Testis (tissue), 2 donors: ENCODE measurements at regions not wholly inside any gene's neighbourhood (a gene's known extent, or its start where the extent isn't known, plus 50 kb on each side); places are given as distances from the start of the nearest gene placed in this dataset.

Experiments used
- DNase-seq: peaks from one replicate; pipeline ENCODE4 v3.0.0-alpha.2; 2019
- H3K27ac ChIP-seq, 2 donors: fragments of 200-600 bp; sonication (generic); one replicate each; pipeline ENCODE4 v1.5.1; 2019
- H3K27me3 ChIP-seq: fragments of 200-600 bp; sonication (generic); one replicate; pipeline ENCODE4 v1.5.1; 2019
- H3K36me3 ChIP-seq: fragments of 200-600 bp; sonication (generic); one replicate; pipeline ENCODE4 v1.5.1; 2017; ENCODE audit warnings: low read depth; ENCODE audit errors: missing control alignments
- H3K4me1 ChIP-seq: fragments of 200-600 bp; sonication (generic); one replicate; pipeline ENCODE4 v1.5.1; 2019
- H3K4me3 ChIP-seq, 2 donors: fragments of 200-600 bp; sonication (generic); one replicate each; pipeline ENCODE4 v1.5.1; 2017 to 2019
- H3K9me3 ChIP-seq: fragments of 200-600 bp; sonication (generic); one replicate; pipeline ENCODE4 v1.5.1; 2017
- POLR2A ChIP-seq: fragments of 450-650 bp; IDR thresholded peaks from one replicate; pipeline ENCODE4 v1.6.1; 2017; ENCODE audit warnings: antibody characterized with exemption, mild to moderate bottlenecking, moderate library complexity
- WGBS, 2 donors: methylation state at CpG; one replicate each; pipeline ENCODE4 v1.1.5; 2018; 5-methylcytosine and 5-hydroxymethylcytosine counted together
- intact Hi-C: fragments of 100-400 bp; cut with DNase I; formaldehyde crosslinking; loops from one replicate; pipeline ENCODE4 v1.15.1; 2023; ENCODE audit warnings: low total_unique reads
- TF ChIP-seq, protein P1 (sequence below), 3 experiments: fragments of 450-650 bp in 2 of 3; fragments of 200-600 bp in 1 of 3; sonication (generic) in 1 of 3; IDR thresholded peaks; one replicate each; pipeline ENCODE4 v1.5.1; 2016 to 2019; ENCODE audit warnings: antibody characterized with exemption in 3 of 3, mild to moderate bottlenecking in 2 of 3, moderate library complexity in 1 of 3

DNA sequence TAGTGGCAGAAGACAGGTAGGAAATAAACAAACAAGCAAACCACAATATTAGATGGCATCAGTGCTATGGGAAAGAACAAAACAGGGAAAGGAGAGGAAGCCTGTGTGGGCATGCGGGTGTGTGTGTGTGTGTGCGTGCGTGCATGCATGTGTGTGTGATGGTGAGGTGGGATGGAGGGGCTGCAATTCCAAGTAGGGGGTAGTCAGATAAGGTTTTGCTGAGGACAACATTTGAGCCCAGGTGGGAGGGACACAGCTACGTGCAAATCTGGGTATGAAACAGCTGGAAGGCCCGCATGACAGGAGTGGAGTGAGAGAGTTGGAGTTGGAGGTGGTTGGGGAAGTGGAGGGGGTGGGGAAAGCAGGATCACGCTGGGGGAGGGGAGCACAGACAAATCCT lies 121.0 kb upstream of the PARD3 start:
- TF ChIP-seq, protein P1, sequence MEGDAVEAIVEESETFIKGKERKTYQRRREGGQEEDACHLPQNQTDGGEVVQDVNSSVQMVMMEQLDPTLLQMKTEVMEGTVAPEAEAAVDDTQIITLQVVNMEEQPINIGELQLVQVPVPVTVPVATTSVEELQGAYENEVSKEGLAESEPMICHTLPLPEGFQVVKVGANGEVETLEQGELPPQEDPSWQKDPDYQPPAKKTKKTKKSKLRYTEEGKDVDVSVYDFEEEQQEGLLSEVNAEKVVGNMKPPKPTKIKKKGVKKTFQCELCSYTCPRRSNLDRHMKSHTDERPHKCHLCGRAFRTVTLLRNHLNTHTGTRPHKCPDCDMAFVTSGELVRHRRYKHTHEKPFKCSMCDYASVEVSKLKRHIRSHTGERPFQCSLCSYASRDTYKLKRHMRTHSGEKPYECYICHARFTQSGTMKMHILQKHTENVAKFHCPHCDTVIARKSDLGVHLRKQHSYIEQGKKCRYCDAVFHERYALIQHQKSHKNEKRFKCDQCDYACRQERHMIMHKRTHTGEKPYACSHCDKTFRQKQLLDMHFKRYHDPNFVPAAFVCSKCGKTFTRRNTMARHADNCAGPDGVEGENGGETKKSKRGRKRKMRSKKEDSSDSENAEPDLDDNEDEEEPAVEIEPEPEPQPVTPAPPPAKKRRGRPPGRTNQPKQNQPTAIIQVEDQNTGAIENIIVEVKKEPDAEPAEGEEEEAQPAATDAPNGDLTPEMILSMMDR (IDR thresholded peaks at IDR 0.05): no peak
- TF ChIP-seq POLR2A: no peak
- intact Hi-C loops: no loop called here
- Histone ChIP-seq H3K27me3 (no peaks in the 10 kb centered on the region), H3K9me3 (no peaks in the 10 kb centered on the region), H3K4me3 (no peak overlapping the region), H3K27ac (no peak overlapping the region), H3K4me1 (no peaks in the 10 kb centered on the region), H3K36me3 (no peaks in the 10 kb centered on the region)
- WGBS, 2 donors: 81 to 87% methylated on average over 6 of the region's 6 CpGs
- no peak for DNase-seq

DNA sequence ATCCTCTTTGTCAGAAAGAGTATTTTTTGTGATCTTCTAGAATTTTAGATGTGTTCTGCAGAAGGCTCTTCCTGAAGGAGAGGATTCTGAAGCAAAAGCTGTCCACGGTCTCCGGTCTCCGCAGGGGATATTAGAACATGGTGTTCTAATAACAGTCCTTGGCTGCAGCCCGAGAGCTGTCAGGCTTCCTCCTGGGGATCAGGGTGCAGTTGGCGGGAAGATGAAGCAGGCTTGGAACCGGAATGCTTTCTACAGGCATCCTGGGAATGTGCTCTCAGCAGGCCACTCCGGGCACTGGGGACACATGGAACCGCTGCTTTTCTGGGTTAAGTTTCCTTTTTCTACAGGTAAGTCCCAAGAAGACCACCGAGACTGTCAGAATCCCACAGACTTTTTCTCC lies 118.6 kb upstream of the PARD3 start:
- Histone ChIP-seq H3K9me3 (no peaks in the 10 kb centered on the region), H3K36me3 (no peaks in the 10 kb centered on the region), H3K27ac (peak overlapping the region in 1 of 2 donors; percentile 82), H3K4me3 (no peak overlapping the region), H3K4me1 (no peaks in the 10 kb centered on the region), H3K27me3 (no peaks in the 10 kb centered on the region)
- peak; percentile 80 for DNase-seq
- intact Hi-C loops: no loop called here
- WGBS, 2 donors: 32 to 47% methylated on average over 9 of the region's 9 CpGs
- TF ChIP-seq POLR2A: no peak
- TF ChIP-seq, protein P1 (IDR thresholded peaks at IDR 0.05): no peak

DNA sequence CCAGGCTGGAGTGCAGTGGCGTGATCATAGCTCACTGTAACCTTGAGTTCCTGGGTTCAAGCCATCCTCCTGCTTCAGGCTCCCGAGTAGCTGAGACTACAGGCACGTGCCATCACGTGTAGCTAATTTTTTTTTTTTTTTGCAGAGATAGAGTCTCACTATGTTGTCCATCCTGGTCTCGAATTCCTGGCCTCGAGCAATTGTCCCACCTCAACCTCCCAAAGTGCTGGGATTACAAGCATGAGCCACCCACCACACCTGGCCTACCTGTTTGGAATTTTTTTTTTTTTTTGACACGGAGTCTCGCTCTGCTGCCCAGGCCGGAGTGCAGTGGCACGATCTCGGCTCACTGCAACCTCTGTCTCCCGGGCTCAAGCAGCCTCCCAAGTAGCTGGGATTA lies 117.1 kb upstream of the PARD3 start:
- no peaks in the 10 kb centered on the region for H3K36me3 ChIP-seq
- H3K4me1 ChIP-seq: no peaks in the 10 kb centered on the region
- 79 to 88% methylated on average over 12 of the region's 12 CpGs for WGBS, 2 donors
- H3K27me3 ChIP-seq: no peaks in the 10 kb centered on the region
- peak overlapping the region in 1 of 2 donors; percentile 82 for H3K27ac ChIP-seq
- DNase-seq: no peak
- intact Hi-C loops: no loop called here
- no peak for TF ChIP-seq POLR2A
- H3K9me3 ChIP-seq: no peaks in the 10 kb centered on the region
- no peak overlapping the region for H3K4me3 ChIP-seq

DNA sequence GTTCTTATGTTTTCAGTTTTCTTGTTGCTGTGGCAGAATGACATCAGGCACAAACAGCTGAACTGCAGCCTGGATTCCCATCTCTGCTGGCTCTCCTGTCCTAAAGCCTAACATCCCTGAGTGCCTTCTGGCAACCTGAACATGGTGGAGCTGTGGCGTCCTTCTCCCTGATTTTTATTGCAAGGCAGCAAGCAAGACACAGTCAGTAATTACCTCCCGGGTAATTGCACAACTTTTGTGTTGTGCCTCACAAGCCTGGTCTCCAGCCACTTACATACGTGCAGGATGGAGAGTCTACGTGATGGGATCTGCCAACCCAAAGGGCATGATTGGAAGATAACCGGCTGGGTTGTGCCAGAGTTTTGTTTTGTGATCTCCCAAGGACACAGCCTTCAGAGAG lies 116.1 kb upstream of the PARD3 start:
- 44 to 46% methylated on average over 5 of the region's 5 CpGs for WGBS, 2 donors
- H3K27ac ChIP-seq: peak overlapping the region in 1 of 2 donors; percentile 30
- H3K9me3 ChIP-seq: no peaks in the 10 kb centered on the region
- no peak for DNase-seq
- no peaks in the 10 kb centered on the region for H3K36me3 ChIP-seq
- H3K27me3 ChIP-seq: no peaks in the 10 kb centered on the region
- no peak overlapping the region for H3K4me3 ChIP-seq
- no peaks in the 10 kb centered on the region for H3K4me1 ChIP-seq
- no peak for TF ChIP-seq POLR2A
- TF ChIP-seq, protein P1 (IDR thresholded peaks at IDR 0.05): no peak
- intact Hi-C loops: no loop called here

DNA sequence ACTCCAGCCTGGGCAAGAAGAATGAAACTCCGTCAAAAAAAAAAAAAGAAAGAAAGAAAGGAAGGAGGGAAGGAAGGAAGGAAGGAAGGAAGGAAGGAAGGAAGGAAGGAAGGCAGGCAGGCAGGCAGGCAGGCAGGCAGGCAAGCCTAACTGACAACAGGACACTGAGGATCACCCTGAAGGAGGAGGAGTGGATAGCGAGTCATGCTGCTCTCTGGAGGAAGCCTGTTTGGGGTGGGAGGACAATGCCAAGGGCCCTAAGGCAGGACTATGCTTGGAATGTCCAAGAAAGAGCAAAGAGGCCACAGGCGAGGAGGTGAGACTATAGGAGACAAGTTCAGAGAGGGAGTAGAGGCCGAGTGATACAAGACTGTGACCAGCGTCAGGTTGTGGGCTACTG lies 107.0 kb upstream of the PARD3 start:
- no peak for TF ChIP-seq POLR2A
- TF ChIP-seq, protein P1 (IDR thresholded peaks at IDR 0.05): no peak
- DNase-seq: no peak

More for the DNA sequence above, 107.0 kb upstream of the PARD3 start:
- Histone ChIP-seq H3K27me3 (no peaks in the 10 kb centered on the region), H3K36me3 (no peaks in the 10 kb centered on the region), H3K9me3 (no peaks in the 10 kb centered on the region), H3K27ac (no peak overlapping the region), H3K4me1 (no peaks in the 10 kb centered on the region), H3K4me3 (no peak overlapping the region)
- intact Hi-C loops: no loop called here
- 91 to 93% methylated on average over 5 of the region's 5 CpGs for WGBS, 2 donors
